A549 (cell line): ENCODE measurements at regions not wholly inside any gene's neighbourhood (a gene's known extent, or its start where the extent isn't known, plus 50 kb on each side); places are given as distances from the start of the nearest gene placed in this dataset.

Source experiments
- BCL3 ChIP-seq: fragments of >200 bp; sonication (Bioruptor Twin); formaldehyde crosslinking; IDR thresholded peaks from 3 replicates; pipeline ENCODE4 v1.6.1; 2016
- BHLHE40 ChIP-seq: IDR thresholded peaks from 2 replicates; pipeline ENCODE4 v1.6.1; 2012; ENCODE audit warnings: low read depth, low read length, inconsistent platforms
- CEBPB ChIP-seq, 2 experiments: fragments of >200 bp in 1 of 2; sonication (Bioruptor Twin) in 1 of 2; formaldehyde crosslinking in 1 of 2; IDR thresholded peaks; 2 replicates each; pipeline ENCODE4 v1.6.1; 2012 to 2016
- CTCF ChIP-seq: fragments of >200 bp; sonication (Bioruptor Twin); formaldehyde crosslinking; IDR thresholded peaks from 3 replicates; pipeline ENCODE4 v1.5.1; 2016
- JUNB ChIP-seq: fragments of >200 bp; sonication (Bioruptor Twin); formaldehyde crosslinking; IDR thresholded peaks from 2 replicates; pipeline ENCODE4 v1.6.1; 2016
- KDM1A ChIP-seq: fragments of 200-600 bp; sonication (generic); IDR thresholded peaks from 2 replicates; pipeline ENCODE4 v1.6.1; 2016; ENCODE audit warnings: low read depth, mild to moderate bottlenecking
- NPAS2 ChIP-seq: fragments of 250-450 bp; sonication (Bioruptor Pico); IDR thresholded peaks from 2 replicates; pipeline ENCODE4 v1.8.0; 2022; ENCODE audit warnings: mild to moderate bottlenecking, moderate library complexity, borderline replicate concordance
- POLR2A ChIP-seq: IDR thresholded peaks from 2 replicates; pipeline ENCODE4 v1.6.1; 2012; ENCODE audit warnings: mild to moderate bottlenecking, low read length
- POLR2AphosphoS2 ChIP-seq: conservative IDR thresholded peaks from 2 replicates; pipeline ENCODE4 v1.6.1; 2012; ENCODE audit warnings: low read length, improper control_type of control experiment, inconsistent platforms
- REST ChIP-seq: fragments of 200-600 bp; sonication (generic); IDR thresholded peaks from 2 replicates; pipeline ENCODE4 v1.6.1; 2016; ENCODE audit warnings: antibody characterized with exemption, mild to moderate bottlenecking, moderate library complexity
- USF2 ChIP-seq: fragments of 450-650 bp; IDR thresholded peaks from 2 replicates; pipeline ENCODE4 v1.6.1; 2014; ENCODE audit warnings: antibody characterized with exemption

- no peak for TF ChIP-seq JUNB
- TF ChIP-seq CTCF = no peak
- TF ChIP-seq POLR2AphosphoS2 = no peak
- TF ChIP-seq USF2 = no peak
- TF ChIP-seq REST = no peak
- TF ChIP-seq BHLHE40 = no peak
- no peak for TF ChIP-seq NPAS2
- no peak for TF ChIP-seq BCL3
- TF ChIP-seq CEBPB (IDR thresholded peaks at IDR 0.05) = no peak
- no peak for TF ChIP-seq KDM1A
- no peak for TF ChIP-seq POLR2A
Measured at GRCh38 chr2:183872131-183872530, 726.2 kb upstream of the ZNF804A start.
